ENCODE measurements at regions not wholly inside any gene's neighbourhood (a gene's known extent, or its start where the extent isn't known, plus 50 kb on each side); places are given as distances from the start of the nearest gene placed in this dataset.

DNA sequence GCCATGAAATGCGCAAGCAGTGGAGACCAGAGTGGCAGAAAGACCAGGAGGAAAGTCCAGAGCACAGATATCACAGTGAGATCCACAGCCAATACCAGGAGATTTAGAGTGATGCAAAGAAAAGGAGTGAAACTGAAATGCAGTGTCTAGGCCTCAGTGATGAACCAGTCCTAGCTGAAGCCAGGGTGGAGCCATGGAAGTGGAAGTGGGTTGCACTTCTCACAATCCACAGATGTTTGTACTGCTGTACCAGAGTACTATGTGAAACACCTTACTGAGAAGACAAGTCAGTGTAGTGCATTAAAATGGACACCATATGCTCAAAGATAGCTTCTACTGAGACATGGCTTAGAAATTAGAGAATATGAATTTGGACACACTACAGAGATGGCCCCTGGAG lies 403.3 kb downstream of the HNRNPD start:
- Mint-ChIP-seq H3K36me3 (ENCODE audit: low read depth) (no peaks in the 10 kb centered on the region), H3K9me3 (no peaks in the 10 kb centered on the region)

DNA sequence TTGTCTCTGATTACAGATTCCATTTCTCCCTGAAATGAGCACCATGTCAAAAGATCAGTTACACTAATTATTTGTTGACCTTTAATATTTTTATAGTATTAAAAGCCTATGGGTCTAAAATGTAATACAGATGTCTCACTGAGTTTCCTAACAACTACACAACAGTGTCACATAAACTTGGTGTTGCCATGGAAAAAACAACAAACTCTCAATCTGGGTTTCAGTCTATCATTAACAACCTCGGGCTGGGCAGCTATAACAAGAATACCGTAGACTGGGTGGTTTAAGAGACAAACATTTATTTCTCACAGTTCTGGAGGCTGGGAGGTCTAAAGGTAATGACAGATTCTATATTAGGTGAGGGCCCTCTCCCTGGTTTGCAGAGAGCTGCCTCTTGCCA lies 407.1 kb downstream of the HNRNPD start:
- TF ChIP-seq, protein P1, sequence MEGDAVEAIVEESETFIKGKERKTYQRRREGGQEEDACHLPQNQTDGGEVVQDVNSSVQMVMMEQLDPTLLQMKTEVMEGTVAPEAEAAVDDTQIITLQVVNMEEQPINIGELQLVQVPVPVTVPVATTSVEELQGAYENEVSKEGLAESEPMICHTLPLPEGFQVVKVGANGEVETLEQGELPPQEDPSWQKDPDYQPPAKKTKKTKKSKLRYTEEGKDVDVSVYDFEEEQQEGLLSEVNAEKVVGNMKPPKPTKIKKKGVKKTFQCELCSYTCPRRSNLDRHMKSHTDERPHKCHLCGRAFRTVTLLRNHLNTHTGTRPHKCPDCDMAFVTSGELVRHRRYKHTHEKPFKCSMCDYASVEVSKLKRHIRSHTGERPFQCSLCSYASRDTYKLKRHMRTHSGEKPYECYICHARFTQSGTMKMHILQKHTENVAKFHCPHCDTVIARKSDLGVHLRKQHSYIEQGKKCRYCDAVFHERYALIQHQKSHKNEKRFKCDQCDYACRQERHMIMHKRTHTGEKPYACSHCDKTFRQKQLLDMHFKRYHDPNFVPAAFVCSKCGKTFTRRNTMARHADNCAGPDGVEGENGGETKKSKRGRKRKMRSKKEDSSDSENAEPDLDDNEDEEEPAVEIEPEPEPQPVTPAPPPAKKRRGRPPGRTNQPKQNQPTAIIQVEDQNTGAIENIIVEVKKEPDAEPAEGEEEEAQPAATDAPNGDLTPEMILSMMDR (IDR thresholded peaks at IDR 0.05): no peak
- Mint-ChIP-seq H3K27me3 (ENCODE audit: low read depth, poor library complexity) (peaks cover 3% of the 10 kb centered on the region), H3K27ac (no peak overlapping the region), H3K36me3 (ENCODE audit: low read depth) (no peaks in the 10 kb centered on the region), H3K4me1 (no peaks in the 10 kb centered on the region), H3K4me3 (no peak overlapping the region), H3K9me3 (no peaks in the 10 kb centered on the region)
- no peak for DNase-seq

More for the DNA sequence above, 403.3 kb downstream of the HNRNPD start:
- TF ChIP-seq, protein P1 (IDR thresholded peaks at IDR 0.05): no peak
- no peaks in the 10 kb centered on the region for H3K4me1 Mint-ChIP-seq
- peaks cover 7% of the 10 kb centered on the region for H3K27me3 Mint-ChIP-seq (ENCODE audit: low read depth, poor library complexity)
- no peak overlapping the region for H3K4me3 Mint-ChIP-seq
- DNase-seq: no peak
- no peak overlapping the region for H3K27ac Mint-ChIP-seq

DNA sequence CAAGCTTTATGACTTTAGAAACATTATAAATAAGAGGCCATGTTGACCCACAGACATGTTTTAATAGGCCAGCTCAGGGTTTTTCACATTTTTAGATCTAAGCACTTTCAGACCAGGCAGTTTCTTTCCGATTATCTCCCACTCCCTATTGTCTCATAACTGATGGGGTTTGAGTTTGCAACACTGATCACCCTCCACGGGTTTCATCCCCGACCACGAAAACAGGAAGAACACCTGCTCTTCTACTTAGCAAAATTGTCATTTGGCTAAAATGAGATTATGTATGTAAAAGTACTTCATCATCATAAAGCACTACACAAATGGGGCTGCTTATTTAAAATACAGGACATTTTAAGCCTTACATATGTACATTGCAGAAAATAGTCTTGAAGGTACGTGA lies 407.9 kb downstream of the HNRNPD start:
- Mint-ChIP-seq H3K27ac (no peak overlapping the region), H3K4me3 (no peak overlapping the region), H3K9me3 (no peaks in the 10 kb centered on the region), H3K27me3 (ENCODE audit: low read depth, poor library complexity) (peaks cover 3% of the 10 kb centered on the region), H3K36me3 (ENCODE audit: low read depth) (no peaks in the 10 kb centered on the region), H3K4me1 (no peaks in the 10 kb centered on the region)
- TF ChIP-seq, protein P1 (IDR thresholded peaks at IDR 0.05): no peak
- DNase-seq: no peak

DNA sequence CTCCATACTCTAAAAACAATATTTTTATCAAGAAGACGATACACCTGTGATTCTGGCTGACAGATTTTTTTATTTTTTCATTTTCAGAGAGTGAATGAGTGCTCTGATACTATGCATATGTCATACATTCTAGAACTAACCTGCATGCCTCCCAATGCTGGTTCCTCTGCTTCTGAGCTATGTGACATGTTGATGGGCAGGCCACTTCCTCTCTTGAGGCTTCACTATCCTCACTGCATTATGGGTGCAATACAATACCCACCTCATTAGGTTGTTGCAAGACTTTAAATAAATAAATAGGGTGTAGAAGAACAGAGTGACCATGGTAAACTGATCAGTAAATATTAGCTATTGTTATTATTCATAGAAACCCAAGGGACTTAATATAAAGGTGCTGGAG lies 408.3 kb downstream of the HNRNPD start:
- Mint-ChIP-seq H3K9me3 (no peaks in the 10 kb centered on the region), H3K36me3 (ENCODE audit: low read depth) (no peaks in the 10 kb centered on the region), H3K27ac (no peak overlapping the region), H3K27me3 (ENCODE audit: low read depth, poor library complexity) (peaks cover 5% of the 10 kb centered on the region), H3K4me1 (no peaks in the 10 kb centered on the region), H3K4me3 (no peak overlapping the region)
- no peak for DNase-seq
- TF ChIP-seq, protein P1 (IDR thresholded peaks at IDR 0.05): no peak

DNA sequence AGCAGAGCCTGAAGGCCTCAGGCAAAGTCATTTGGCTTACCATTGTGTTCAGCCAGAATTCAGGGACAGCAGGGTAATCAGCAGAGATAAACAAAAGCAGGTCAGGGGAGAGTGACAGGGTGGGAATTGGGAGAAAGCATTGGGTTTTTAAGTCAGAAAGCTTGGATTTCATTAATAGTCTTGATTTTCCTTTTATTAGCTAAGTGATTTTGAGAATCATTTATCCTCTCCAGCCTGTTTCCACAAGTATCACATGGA lies 410.1 kb downstream of the HNRNPD start:
- Mint-ChIP-seq H3K4me3 (no peak overlapping the region), H3K27me3 (ENCODE audit: low read depth, poor library complexity) (peaks cover 9% of the 10 kb centered on the region), H3K9me3 (no peaks in the 10 kb centered on the region), H3K36me3 (ENCODE audit: low read depth) (no peaks in the 10 kb centered on the region), H3K4me1 (no peaks in the 10 kb centered on the region), H3K27ac (no peak overlapping the region)
- no peak for DNase-seq
- TF ChIP-seq, protein P1 (IDR thresholded peaks at IDR 0.05): no peak

DNA sequence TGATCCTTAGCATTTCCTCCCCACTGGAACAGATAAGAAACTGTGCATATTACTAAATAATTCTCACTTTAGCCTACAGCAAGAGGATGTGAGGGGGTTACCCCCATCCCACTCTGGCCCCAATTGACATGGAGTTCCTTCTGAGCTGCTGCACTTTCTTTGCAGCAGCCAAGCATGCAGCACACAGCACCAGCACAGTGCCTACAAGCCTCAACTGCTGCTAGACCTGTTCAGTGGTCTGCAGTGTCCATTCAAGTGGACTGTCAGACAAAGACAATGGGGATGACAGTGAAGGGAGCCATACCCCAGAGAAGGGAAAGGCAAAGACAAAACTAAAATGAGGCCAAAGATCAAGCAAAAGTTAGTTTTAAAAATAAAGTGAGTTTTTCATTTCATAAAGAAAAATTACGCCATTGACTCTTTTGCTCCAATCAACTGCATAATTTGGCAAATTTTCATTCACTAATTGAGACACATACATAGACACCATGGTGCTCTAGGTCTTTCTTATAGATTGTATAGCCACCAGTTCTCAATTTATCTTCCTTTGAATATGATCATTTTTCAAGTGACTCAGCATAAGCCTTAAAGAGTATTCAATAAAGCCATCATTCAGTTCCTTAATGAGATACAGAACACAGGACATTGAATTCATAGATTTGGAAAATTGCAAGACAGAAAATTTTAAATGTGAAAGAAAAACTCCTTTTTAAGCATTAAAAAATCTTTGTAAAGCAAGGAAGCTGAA lies 410.6 kb downstream of the HNRNPD start:
- Mint-ChIP-seq H3K4me1 (no peaks in the 10 kb centered on the region), H3K27me3 (ENCODE audit: low read depth, poor library complexity) (peaks cover 9% of the 10 kb centered on the region), H3K27ac (no peak overlapping the region), H3K9me3 (no peaks in the 10 kb centered on the region), H3K36me3 (ENCODE audit: low read depth) (no peaks in the 10 kb centered on the region), H3K4me3 (no peak overlapping the region)
- TF ChIP-seq, protein P1 (IDR thresholded peaks at IDR 0.05): no peak
- DNase-seq: no peak

Measured in nephron progenitor cell (in vitro differentiated cells).